Tibial nerve (tissue), 3 donors: ENCODE measurements at regions not wholly inside any gene's neighbourhood (a gene's known extent, or its start where the extent isn't known, plus 50 kb on each side); places are given as distances from the start of the nearest gene placed in this dataset.

Experiments used
- POLR2A ChIP-seq, 2 donors: fragments of 450-650 bp; IDR thresholded peaks; one replicate each; pipeline ENCODE4 v1.6.1; 2017; ENCODE audit warnings: antibody characterized with exemption in 2 of 2, mild to moderate bottlenecking in 2 of 2, moderate library complexity in 2 of 2
- TF ChIP-seq, protein P1 (sequence below), 5 experiments: fragments of 200-600 bp in 3 of 5; fragments of 450-650 bp in 2 of 5; sonication (generic) in 3 of 5; IDR thresholded peaks; one replicate each; pipeline ENCODE4 v1.5.1; 2016 to 2019; ENCODE audit warnings: antibody characterized with exemption in 5 of 5, mild to moderate bottlenecking in 3 of 5, moderate library complexity in 2 of 5

DNA sequence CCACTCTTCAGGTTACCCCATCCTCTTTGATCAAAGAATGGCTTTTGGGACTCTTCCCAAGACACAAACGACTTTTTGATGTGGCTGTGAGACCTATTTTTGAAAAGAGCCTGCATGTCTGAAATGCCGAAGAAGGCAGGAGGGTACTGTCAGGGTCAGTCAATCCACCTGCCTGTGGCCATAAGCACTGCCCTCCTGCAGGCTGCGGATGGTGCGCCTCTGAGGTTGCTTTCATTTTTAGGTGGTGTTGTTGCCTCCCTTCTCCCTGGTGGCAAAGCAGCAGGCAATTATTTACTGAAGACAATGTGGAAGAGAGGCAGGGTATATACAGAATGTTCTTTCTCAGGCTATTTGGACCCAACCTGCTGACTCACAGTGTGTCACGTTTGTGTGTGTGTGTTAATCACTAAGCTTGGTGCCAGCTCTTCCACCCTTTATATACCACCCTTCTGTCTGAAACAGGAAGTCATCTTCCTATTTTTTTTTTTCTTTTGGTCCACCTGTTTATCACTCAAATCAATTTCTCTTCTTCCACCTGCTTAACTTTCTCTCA is 1421.2 kb upstream of the CELF2 start:
- no peak for TF ChIP-seq POLR2A (IDR thresholded peaks at IDR 0.05)
- TF ChIP-seq, protein P1, sequence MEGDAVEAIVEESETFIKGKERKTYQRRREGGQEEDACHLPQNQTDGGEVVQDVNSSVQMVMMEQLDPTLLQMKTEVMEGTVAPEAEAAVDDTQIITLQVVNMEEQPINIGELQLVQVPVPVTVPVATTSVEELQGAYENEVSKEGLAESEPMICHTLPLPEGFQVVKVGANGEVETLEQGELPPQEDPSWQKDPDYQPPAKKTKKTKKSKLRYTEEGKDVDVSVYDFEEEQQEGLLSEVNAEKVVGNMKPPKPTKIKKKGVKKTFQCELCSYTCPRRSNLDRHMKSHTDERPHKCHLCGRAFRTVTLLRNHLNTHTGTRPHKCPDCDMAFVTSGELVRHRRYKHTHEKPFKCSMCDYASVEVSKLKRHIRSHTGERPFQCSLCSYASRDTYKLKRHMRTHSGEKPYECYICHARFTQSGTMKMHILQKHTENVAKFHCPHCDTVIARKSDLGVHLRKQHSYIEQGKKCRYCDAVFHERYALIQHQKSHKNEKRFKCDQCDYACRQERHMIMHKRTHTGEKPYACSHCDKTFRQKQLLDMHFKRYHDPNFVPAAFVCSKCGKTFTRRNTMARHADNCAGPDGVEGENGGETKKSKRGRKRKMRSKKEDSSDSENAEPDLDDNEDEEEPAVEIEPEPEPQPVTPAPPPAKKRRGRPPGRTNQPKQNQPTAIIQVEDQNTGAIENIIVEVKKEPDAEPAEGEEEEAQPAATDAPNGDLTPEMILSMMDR (IDR thresholded peaks at IDR 0.05), result no peak
